ENCODE measurements at regions not wholly inside any gene's neighbourhood (a gene's known extent, or its start where the extent isn't known, plus 50 kb on each side); places are given as distances from the start of the nearest gene placed in this dataset.

DNA sequence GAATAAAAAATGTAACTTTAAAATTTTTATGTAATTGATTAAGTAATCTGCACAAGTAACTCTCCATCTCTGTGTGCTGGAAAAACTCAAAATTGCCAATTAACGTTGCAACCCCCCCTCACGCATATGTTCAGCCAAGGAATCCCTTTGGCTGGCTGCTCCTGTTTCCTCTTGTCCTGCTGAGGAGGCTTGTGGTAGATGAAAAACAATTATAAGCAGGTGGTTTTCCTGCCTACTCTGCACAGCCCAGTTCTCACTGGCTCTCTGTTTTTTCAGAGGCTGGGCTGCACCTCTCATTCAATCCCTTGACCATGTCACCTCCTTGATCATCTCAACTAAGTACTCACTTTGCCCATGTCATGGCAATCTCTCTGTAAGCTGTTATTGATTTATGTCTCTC, 1068.4 kb downstream of the ARAP2 start:
- DNase-seq (ENCODE audit: low read depth), result no peak

DNA sequence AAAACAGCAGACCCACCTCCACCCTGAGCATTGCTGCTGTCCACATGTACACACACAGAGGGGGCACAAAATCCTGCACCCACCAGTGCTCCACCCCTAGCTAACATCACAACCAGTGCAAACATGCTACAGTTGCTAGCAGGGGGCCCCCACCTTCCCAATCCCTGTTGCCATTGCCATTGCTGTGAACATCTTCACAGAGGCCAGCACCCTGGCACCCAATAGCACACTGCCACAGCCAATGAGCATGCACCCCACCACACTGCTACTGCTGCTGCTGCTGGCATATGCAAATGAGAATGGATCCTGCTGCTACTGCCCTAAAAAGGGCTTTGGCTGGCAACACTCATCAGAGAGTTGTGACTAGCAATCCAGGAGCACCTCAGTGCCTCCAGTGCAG, 1061.9 kb downstream of the ARAP2 start:
- no peak for DNase-seq (ENCODE audit: low read depth)

DNA sequence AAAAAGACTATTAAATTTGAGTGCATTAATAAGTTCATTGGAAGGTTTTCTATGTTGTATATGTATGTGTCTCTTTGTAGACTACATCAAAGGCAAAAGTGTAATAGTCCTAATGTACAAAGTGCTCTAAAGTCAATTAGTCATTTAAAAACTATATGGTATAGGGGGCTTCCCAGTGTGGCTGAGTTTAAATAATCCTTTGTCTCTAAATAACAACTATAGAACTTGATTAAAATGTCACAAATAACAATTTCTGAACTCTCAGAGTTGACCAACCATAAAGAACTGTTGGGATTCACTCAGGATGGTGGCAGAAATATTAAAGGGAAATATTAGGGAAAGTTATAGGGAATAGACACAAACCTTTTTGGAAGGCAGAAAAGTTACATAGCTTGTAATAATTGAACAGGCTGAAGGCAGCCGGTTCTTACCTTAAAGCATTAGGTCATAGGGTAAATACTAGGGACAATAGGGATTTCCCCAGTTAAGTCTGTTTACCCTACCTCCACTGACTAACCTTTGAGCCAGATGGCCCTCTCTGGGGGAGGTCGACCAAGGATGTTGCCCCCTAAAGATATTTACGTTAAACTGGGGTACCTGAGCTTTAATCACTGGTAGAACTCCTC, 1054.2 kb downstream of the ARAP2 start:
- no peak for DNase-seq (ENCODE audit: low read depth)

DNA sequence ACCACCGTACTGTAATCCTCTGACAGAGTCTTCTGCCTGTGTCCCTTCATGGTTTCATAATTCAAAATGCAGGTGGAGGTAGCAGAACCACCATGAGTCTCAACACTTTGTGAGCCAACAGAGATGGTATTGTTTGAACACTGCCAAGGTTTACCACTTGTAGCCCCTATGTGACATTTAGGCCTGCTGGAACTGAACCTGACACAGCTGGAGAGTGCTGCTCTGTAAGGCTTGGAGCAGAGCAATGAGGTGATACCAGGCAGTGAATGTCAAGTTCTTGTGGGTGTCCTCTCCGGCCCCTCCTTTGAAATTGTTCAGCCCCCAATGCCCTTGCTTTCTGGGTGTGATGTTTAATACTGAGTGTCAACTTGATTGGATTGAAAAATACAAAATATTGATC, 1042.9 kb downstream of the ARAP2 start:
- no peak for DNase-seq (ENCODE audit: low read depth)

DNA sequence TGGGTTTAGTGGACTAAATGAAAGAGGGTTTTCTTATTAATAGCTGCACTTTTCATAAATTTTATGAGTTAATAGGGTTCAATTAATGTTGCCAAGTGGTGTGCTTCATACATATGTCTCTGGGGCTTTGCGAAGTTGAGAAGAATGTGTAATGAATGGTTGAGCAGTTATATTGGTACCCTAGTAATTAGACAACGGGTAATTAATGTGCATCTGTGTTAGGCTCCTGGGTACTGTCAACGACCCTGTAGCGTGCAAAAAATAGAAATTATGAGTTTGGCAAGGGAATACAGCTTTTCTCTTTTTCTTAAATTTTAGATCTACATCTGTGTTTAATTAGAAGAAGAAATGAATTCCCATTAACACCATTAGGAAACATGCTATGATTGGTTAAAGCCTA, 1027.7 kb downstream of the ARAP2 start:
- DNase-seq (ENCODE audit: low read depth), result no peak

DNA sequence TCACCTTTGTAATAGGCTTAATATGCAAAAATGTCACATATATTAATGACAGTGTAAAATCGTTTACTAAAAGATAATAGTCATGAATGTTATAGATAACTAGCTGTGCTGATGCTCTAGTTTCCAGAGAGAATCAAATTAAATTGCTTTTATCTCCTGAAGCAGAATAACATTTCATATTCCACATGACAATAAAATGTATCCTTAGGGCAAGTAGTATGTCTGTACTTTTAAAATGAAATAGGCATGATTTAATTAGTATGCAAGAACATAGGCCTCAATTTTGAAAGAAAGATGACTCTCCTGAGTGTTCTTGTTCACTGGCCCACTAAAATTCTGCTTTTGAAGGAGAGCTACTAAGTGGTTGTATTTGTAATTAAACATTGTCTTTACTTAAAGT, 1027.0 kb downstream of the ARAP2 start:
- no peak for DNase-seq (ENCODE audit: low read depth)

DNA sequence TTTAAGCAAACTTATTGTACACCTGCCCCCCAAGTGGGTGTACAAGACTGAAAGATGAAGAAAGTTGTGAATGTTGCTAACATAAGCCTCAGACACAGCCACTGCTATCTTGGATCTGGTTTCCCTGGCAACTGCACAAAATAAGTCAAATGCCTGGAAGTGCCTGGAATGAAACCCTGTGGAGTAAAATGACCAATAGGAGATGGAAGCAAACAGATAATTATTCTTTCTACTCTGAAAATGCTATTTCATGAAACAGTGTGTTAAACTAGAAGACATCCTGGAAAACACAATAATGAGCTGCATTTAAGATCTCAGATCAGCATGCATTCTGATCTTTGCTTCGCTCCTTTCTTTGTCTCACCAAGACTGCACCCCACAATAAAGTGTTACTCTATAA, 1016.0 kb downstream of the ARAP2 start:
- no peak for DNase-seq (ENCODE audit: low read depth)

DNA sequence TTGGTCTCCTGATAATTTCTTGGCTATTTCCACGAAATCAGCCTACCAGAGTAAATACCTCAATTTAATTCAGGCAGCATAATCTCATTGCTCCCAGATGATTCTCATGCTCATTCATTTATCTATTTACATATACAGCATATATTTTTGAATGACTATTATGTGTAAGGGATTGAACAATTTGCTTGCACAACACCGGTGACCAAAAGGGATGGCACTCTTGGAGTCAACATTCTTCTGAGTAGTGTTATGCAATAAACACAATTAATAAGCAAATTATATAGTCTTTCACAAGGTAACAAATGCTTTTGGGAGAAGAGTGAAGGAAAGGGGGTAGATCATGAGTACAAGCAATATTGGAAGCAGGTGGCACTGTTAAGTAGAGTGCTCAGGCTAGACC, 1015.3 kb downstream of the ARAP2 start:
- DNase-seq (ENCODE audit: low read depth), result no peak

DNA sequence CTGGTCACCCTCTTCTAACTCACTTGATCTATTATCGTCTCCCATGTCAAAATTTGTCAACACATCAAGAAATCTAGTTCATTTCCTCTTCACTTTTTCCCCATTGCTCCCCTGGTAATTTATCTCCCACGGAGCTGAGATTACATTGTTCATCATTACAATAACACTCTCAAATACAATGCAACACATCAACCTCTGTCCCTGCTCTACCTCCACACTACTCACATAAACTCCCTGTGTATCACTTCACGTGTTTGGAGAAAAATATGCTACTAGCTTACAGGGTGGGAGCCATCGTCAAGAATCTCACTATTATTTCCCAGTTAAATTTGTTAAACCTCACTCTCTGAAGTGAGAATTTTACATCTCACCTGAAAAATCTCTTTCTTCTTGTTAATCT, 1006.4 kb downstream of the ARAP2 start:
- no peak for DNase-seq (ENCODE audit: low read depth)

DNA sequence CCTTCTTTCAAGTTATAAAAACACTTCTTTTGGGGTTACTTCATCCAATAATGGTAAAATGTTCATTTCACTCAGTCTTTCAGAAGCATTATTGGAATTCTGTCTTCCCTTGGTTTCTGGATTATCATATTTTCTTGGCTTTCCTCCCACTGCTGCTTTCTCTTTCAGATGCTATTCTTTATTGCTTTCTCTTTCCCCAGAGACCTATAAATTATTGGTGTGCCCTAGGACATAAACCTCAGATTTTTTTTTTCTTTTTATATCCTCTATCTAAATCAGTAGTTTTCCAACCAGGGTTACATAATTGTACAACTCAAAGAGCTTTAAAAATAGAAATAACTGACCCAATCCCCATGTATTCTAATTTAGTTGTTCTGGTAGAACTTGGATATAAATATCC, 1005.5 kb downstream of the ARAP2 start:
- no peak for DNase-seq (ENCODE audit: low read depth)

DNA sequence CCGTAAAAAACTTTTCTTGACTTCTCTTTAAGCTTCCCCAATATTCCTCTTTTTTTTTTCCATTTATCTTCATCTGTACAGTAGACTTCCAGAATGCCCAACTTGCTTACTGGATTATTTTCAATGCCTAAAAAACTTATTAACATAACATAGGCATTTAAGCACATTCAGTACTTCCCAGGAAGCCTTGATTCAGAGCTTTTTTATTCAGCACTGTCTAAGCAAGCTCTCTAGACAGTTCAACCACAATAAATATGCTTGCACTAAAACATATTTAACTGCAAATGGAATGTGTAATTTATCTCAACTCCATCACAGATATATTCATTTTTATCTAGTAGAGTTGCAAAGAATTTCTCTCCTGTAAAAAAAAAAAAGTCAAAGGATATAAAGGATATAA, 997.8 kb downstream of the ARAP2 start:
- DNase-seq (ENCODE audit: low read depth), result no peak

DNA sequence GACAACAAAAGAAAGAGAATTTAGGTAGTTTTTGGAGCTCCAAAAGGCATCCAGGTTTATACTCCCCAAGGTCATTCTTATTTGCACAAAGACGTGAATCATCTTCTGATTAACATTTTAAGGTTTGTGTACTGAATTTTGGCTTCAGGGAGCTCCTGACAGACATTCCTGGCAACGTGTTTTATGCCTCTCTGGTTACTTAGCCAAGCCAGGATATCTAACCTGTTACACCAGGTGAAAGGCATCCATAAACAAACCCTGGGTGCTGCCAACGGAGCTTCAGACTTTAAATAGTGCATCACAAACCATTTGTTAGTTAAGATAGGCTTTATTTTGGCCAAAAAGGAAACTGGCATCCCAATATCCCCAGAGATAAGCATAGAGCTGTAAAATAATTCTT, 997.3 kb downstream of the ARAP2 start:
- no peak for DNase-seq (ENCODE audit: low read depth)

DNA sequence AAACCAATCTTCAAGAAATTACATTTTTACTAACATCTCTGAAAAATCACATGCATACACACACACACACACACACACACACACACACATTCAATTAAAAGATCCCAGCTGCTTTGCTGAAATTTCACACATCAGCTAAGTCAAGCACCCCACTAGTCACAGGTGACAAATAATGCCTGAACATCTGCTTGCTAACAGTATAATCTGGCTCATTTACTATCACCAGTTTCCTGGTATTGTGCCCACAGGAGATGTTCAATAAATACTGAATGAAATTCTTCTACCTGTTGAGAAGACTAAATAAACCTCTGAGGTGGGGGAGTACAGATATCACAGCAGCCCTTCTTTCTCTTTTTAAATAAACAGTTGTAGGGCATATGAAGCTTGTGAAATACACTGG, 994.0 kb downstream of the ARAP2 start:
- DNase-seq (ENCODE audit: low read depth), result no peak

DNA sequence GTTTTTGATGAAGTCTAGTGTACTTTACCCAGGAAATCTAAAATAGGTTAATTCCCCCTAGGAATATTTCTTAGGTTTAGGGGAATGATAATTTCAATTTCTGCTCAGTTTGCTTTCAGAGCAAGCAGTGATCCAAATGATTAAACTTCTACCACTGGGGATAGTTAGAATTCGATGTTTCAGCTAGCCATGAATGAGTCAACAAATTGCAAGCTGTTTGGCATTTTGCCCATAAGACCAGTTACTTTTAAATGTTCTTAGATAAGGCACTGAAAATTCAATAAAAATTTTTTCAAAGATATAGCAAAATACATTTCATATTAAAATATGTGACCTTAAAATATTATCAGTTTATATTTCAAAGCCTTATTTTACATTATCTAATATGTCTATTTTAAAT, 993.6 kb downstream of the ARAP2 start:
- no peak for DNase-seq (ENCODE audit: low read depth)

DNA sequence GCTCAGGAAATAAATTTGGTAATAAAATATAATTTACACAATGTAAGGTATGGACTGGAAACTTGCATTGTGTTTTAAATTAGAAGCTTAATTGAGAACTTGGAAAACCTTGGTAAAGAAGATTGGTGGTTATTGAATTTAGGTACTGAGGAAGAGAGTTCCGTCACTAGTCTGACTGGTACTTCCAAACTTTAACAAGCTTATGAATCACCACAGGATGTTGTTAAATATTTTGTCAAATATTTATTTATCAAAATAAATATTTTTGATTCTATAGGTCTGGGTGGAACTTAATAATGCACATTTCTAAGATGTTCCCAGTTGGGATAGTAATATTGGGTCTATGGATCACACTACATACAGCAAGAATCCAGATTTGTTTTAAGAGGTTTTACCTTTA, 992.2 kb downstream of the ARAP2 start:
- no peak for DNase-seq (ENCODE audit: low read depth)

DNA sequence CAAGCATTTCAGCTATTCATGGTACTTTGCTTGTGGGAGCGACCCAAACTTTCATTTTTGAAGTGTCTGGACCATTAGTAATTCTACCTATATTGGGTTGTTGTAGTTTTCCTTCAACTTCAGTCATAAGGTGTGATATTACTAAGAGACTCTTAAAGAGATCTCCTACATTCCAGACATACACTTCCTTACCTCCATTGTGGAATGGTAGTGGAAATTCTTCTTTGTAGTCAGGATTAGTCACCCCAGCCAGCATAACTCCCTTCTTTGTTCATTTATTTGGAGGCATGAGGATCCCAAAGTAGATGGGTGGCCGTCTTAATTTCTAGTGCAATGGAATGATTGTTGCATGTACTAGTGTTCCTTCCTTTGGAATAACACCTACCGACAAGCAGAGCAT, 991.4 kb downstream of the ARAP2 start:
- no peak for DNase-seq (ENCODE audit: low read depth)

DNA sequence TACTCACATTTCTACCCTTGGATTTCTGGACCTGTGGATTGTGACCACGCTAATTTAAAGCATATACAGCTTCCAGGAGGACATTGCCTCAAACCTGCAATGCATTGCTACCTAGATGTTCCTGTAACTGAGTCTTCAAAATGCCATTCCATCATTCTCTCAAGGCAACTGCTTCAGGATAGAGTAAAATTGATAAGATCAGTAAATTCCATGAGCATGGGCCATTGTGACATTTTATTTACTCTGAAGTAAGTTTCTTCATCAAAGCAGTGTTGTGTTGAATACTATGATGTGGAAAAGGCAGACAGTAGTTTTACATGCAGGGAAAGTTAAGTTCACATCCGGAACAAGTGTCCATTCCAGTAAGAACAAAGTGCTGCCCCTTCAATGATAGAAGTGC, 991.0 kb downstream of the ARAP2 start:
- DNase-seq (ENCODE audit: low read depth), result no peak

DNA sequence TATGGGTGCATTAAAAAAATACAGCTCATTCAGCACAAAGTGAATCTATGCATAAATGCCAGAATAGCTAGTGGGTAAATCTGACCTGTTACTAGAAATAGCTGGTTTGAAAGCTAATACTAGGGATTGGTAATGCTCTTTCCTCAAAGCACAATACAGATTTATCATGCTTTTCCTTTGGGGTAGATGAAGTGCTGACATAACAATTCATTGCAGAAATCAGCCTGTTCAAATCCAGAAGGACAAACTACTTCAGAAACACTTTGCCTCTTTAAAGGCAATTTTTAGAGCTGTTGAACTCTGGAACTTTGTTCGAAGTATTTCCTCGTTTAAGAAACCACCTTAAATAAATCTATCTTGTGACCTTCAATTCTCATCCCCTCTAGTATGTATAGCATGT, 957.9 kb downstream of the ARAP2 start:
- DNase-seq (ENCODE audit: low read depth), result no peak

DNA sequence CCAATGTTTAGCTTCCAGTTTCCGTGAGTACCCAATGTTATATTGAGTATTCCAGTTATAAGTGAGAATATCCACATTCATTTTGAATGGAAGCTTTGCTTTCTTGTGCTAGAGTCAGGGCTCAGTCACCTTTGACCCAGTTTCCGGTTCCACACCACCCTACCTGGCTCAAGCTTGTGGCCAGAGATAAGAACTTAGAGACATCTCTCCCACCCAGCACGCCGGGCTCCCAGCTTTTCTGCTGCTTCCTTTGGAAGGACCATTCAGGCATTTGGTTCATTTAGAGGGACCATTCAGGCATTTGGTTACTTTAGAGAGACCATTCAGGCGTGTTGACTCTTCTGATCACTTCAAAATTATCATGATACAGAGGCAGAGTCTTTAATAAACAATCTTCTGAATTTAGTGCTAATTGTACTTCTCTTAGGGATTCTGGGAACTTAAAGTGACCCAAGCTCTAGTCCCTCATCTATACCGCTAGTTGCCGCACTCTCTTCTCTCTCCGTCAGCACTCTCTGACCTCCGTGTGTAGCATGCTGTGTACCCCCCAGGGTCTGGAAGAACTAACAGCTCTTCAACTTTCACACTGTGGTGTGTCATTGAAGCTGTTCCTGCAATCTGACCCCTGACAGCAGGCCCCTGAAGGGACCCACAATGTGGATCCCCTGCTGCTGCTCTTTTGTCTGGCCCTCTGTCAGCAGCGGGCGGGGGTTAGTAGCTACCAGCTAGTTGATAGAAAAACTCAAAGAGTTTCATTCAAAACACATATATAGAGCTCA, 943.1 kb downstream of the ARAP2 start:
- no peak for DNase-seq (ENCODE audit: low read depth)

DNA sequence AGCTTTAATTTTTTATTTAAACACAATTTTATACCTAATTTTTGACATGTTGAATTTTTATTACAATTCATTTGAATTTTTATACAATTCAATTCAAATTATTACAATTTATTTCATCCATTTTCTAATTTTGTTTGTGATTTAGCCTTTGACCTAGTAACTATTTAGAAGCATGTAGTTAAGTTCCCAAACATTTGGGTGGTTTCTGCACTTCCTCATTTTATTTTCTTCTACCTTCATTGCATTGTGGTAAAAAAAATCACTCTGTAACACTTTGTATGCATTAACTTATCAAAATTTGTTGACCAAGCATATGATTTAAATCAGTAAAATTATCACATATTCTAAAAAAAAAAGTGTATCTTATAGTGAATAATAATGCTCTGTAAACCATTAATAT, 928.9 kb downstream of the ARAP2 start:
- no peak for DNase-seq (ENCODE audit: low read depth)

DNA sequence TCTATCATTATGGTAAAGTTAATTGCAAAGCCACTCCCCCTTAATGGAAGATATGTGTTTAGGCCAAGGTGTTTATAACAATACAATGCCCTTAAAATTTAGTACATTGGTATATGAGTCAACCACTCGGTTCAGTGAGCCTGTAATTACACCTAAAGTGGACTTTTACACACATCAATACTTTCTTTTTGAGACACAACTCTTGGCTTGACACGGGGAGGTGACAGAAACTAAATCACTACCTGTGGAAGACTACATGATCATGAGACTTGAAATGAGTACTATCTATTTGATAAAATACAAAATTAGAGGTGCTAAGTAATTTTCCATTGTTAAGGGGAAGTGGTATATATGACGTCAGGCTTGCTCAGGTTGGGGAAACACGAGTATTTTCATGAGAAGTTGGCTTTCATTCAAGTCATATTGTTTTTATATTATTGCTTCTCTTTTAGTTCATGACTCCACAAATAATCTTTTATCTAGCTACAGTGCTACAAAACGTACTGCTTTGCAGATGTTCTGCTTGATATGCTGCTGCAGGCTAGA, 918.3 kb downstream of the ARAP2 start:
- no peak for DNase-seq (ENCODE audit: low read depth)

DNA sequence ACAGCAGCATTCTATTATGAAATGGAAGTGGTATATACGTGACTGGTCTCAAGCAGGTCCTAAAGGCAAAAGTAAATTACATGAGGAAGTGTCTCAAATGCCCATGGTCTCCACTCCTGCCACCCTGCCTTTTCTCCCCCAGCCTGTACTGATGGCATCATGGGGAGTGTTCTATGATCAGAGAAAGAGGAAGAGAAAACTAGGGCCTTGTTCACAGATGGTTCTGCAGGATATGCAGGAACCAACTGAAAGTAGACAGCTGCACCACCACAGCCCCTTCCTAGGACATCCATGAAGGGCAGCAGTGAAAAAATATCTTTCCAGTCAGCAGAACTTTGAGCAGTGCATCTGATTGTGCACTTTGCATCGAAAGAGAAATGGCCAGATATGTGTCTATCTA, 901.5 kb downstream of the ARAP2 start:
- no peak for DNase-seq (ENCODE audit: low read depth)

DNA sequence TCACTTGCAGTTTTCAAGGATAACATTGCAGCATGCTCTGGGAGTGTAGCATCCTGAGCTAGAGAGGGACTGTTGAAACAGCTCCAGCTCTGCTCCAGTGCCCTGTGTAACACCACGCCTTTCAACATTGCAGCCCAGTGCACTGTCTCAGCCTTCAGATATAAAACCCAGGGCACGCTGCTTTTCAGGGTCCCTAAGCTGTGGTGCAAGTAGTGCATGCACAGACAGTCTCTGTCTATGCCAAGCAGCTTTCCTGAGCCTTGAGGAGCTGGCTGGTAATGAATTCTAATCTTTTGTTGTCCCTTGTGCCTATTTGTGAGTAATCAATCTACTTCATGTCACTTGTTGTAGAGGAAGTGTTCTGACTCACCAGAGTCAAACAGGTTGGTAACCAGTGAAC, 897.0 kb downstream of the ARAP2 start:
- no peak for DNase-seq (ENCODE audit: low read depth)
